OCI-LY1 (cell line): ENCODE measurements at regions not wholly inside any gene's neighbourhood (a gene's known extent, or its start where the extent isn't known, plus 50 kb on each side); places are given as distances from the start of the nearest gene placed in this dataset.

Source experiments
- CTCF ChIP-seq: fragments of 200-600 bp; sonication (generic), shearing (Covaris generic); IDR thresholded peaks from 2 replicates; pipeline ENCODE4 v1.5.1; 2017; ENCODE audit warnings: mild to moderate bottlenecking, antibody characterized with exemption, low read length, moderate library complexity, mixed read lengths
- EZH2 ChIP-seq: fragments of 200-600 bp; sonication (generic), shearing (Covaris generic); IDR thresholded peaks from 2 replicates; pipeline ENCODE4 v1.8.0; 2017; ENCODE audit warnings: borderline replicate concordance, mixed run types, mild to moderate bottlenecking, antibody characterized with exemption, low read length, moderate library complexity, mixed read lengths

GRCh38 chr7:45999541-45999940 is 78.5 kb upstream of the IGFBP3 start:
- TF ChIP-seq CTCF (no peak), EZH2 (no peak)
